ENCODE measurements at regions not wholly inside any gene's neighbourhood (a gene's known extent, or its start where the extent isn't known, plus 50 kb on each side); places are given as distances from the start of the nearest gene placed in this dataset.

- DNase-seq (ENCODE audit: low spot score) = no peak
- Mint-ChIP-seq H3K27me3 (ENCODE audit: unreplicated experiment) (no peaks in the 10 kb centered on the region), H3K36me3 (ENCODE audit: low read depth, unreplicated experiment) (no peaks in the 10 kb centered on the region), H3K9me3 (ENCODE audit: unreplicated experiment) (no peaks in the 10 kb centered on the region), H3K4me1 (ENCODE audit: unreplicated experiment) (peaks cover 14% of the 10 kb centered on the region), H3K27ac (ENCODE audit: unreplicated experiment) (no peak overlapping the region), H3K4me3 (ENCODE audit: unreplicated experiment) (no peak overlapping the region)
- no peak for TF ChIP-seq CTCF (IDR thresholded peaks at IDR 0.05; ENCODE audit: unreplicated experiment)
Measured at GRCh38 chr11:80849253-80849652, 1408.4 kb upstream of the TENM4 start.

DNA sequence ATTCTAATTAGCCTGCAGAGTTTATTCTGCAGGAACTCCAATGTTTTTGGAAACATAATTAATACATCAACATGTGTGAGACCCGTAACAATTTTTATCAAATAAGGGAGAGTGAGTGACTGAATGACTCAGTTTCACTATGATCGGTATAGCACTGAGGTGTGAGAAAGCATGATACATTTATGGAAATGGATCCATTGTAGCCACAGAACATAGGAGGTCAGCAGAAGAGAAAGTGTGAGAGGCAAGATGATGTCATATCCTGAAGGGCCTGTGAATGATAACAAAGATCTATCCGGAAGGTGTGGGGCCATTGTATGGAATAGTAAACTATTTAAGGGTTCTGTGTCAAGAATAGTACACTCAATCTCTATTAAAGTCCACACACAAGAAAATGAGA, 1406.1 kb upstream of the TENM4 start:
- Mint-ChIP-seq H3K27ac (ENCODE audit: unreplicated experiment) (peak overlapping the region; percentile 16), H3K9me3 (ENCODE audit: unreplicated experiment) (no peaks in the 10 kb centered on the region), H3K36me3 (ENCODE audit: low read depth, unreplicated experiment) (no peaks in the 10 kb centered on the region), H3K4me3 (ENCODE audit: unreplicated experiment) (no peak overlapping the region), H3K4me1 (ENCODE audit: unreplicated experiment) (peaks cover 14% of the 10 kb centered on the region), H3K27me3 (ENCODE audit: unreplicated experiment) (no peaks in the 10 kb centered on the region)
- no peak for TF ChIP-seq CTCF (IDR thresholded peaks at IDR 0.05; ENCODE audit: unreplicated experiment)
- DNase-seq (ENCODE audit: low spot score) = no peak

DNA sequence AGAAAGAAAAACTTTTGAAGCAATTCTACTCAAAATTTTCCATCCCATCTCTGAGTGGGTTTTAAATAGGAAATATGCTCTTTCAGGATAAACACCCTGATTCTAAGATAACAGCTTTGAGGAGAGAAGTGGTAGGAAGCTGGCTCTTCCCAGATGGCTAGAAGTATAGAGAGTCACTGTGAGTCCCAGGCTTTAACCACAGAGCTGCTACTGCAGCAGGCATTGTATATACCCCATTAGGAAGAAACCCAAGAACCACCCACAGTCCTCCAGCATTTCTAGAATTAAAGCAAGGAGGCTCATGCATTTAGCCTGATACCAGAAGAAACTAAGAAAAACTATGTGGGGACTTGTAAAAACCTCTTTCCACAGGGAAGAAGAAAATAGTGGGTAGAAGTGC, 1405.6 kb upstream of the TENM4 start:
- H3K4me3 Mint-ChIP-seq (ENCODE audit: unreplicated experiment) = no peak overlapping the region
- no peaks in the 10 kb centered on the region for H3K27me3 Mint-ChIP-seq (ENCODE audit: unreplicated experiment)

DNA sequence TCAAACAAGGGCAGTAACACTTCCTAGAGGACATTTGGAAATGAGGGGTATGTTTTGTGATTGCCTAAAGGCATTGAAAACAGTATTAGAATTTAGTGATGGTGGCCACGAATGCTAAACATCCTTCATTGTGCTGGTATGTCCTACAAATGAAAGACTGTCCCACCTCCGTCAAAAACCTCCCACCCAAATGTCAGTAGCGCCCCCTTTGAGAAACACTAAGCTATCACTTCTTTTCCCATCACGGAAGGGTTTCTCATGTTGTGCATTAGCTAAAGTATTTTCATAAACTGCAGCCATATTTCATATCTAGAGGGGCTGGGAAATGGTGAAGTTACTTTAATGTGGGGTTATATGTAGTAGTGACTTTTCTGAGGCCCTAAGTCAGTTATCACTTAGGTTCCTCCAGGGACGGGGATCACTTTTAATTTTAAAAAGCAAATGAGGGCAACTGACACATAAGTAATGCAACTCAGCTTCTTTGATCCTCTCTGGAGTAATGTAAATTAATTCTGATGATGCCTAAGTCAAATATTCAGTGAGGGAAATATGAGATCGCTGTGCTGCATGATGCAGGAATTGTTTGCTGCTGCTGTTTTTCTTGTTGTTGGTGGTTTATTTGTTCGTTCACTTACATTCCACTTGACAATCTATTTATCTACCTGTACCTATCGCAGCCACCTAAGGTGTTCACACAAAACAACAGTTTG, 1403.4 kb upstream of the TENM4 start:
- Mint-ChIP-seq H3K9me3 (ENCODE audit: unreplicated experiment) (no peaks in the 10 kb centered on the region), H3K36me3 (ENCODE audit: low read depth, unreplicated experiment) (no peaks in the 10 kb centered on the region), H3K27me3 (ENCODE audit: unreplicated experiment) (no peaks in the 10 kb centered on the region), H3K4me1 (ENCODE audit: unreplicated experiment) (peaks cover 17% of the 10 kb centered on the region), H3K27ac (ENCODE audit: unreplicated experiment) (no peak overlapping the region), H3K4me3 (ENCODE audit: unreplicated experiment) (no peak overlapping the region)
- no peak for TF ChIP-seq CTCF (IDR thresholded peaks at IDR 0.05; ENCODE audit: unreplicated experiment)
- DNase-seq (ENCODE audit: low spot score) = no peak

More for the DNA sequence above, 1405.6 kb upstream of the TENM4 start:
- no peak for TF ChIP-seq CTCF (IDR thresholded peaks at IDR 0.05; ENCODE audit: unreplicated experiment)
- DNase-seq (ENCODE audit: low spot score) = no peak
- H3K36me3 Mint-ChIP-seq (ENCODE audit: low read depth, unreplicated experiment) = no peaks in the 10 kb centered on the region
- no peaks in the 10 kb centered on the region for H3K9me3 Mint-ChIP-seq (ENCODE audit: unreplicated experiment)
- peaks cover 14% of the 10 kb centered on the region for H3K4me1 Mint-ChIP-seq (ENCODE audit: unreplicated experiment)
- peak overlapping the region; percentile 73 for H3K27ac Mint-ChIP-seq (ENCODE audit: unreplicated experiment)

- Mint-ChIP-seq H3K4me3 (ENCODE audit: unreplicated experiment) (no peak overlapping the region), H3K4me1 (ENCODE audit: unreplicated experiment) (peaks cover 17% of the 10 kb centered on the region), H3K27ac (ENCODE audit: unreplicated experiment) (no peak overlapping the region), H3K27me3 (ENCODE audit: unreplicated experiment) (no peaks in the 10 kb centered on the region), H3K9me3 (ENCODE audit: unreplicated experiment) (no peaks in the 10 kb centered on the region), H3K36me3 (ENCODE audit: low read depth, unreplicated experiment) (no peaks in the 10 kb centered on the region)
- no peak for DNase-seq (ENCODE audit: low spot score)
- TF ChIP-seq CTCF (IDR thresholded peaks at IDR 0.05; ENCODE audit: unreplicated experiment) = no peak
Measured at GRCh38 chr11:80843266-80843974, 1402.6 kb upstream of the TENM4 start.
